Panc1 (cell line): ENCODE measurements at regions not wholly inside any gene's neighbourhood (a gene's known extent, or its start where the extent isn't known, plus 50 kb on each side); places are given as distances from the start of the nearest gene placed in this dataset.

Experiments
- ATAC-seq: fragments of 200-7000 bp; cut with Tn5 transposase; 2 replicates; pipeline ENCODE4 v1.9.1; 2020; ENCODE audit warnings: mild to moderate bottlenecking, moderate library complexity
- BruUV-seq: library from RNA; stranded (reverse); fragments of 400-500 nt; replicated peaks from 2 replicates; lab custom pipeline; 2021; lab: Mats Ljungman, UMichigan
- CTCF ChIA-PET: fragments of 300-600 bp; sonication (Branson Sonifier 250); formaldehyde crosslinking; loops from one replicate; lab custom pipeline; 2022; ENCODE audit warnings: antibody characterized with exemption; lab: Charles Lee
- POLR2A ChIA-PET: fragments of 300-600 bp; sonication (Branson Sonifier 250); formaldehyde crosslinking; loops from one replicate; lab custom pipeline; 2022; ENCODE audit warnings: antibody characterized with exemption; lab: Charles Lee
- DNase-seq: peaks from one replicate; pipeline ENCODE4 v3.0.0-alpha.2; 2010; ENCODE audit warnings: low read depth, low spot score
- H3K27ac ChIP-seq: 2 replicates; pipeline ENCODE4 v1.5.1; 2011; ENCODE audit warnings: mild to moderate bottlenecking, low read length, inconsistent platforms
- H3K27me3 ChIP-seq: fragments of 200-500 bp; sonication (Bioruptor generic); 2 replicates; pipeline ENCODE4 v1.6.0; 2014; ENCODE audit warnings: low read length, inconsistent platforms; ENCODE audit not compliant: control insufficient read depth, insufficient read depth
- H3K36me3 ChIP-seq: fragments of 200-500 bp; sonication (Bioruptor generic); 2 replicates; pipeline ENCODE4 v1.5.1; 2014; ENCODE audit warnings: inconsistent platforms, mild to moderate bottlenecking, low read length, moderate library complexity; ENCODE audit not compliant: control insufficient read depth, insufficient read depth
- H3K4me1 ChIP-seq: 2 replicates; pipeline ENCODE4 v1.5.1; 2011; ENCODE audit warnings: inconsistent platforms, mild to moderate bottlenecking, low read length, moderate library complexity; ENCODE audit not compliant: control insufficient read depth, insufficient read depth
- H3K4me3 ChIP-seq, 2 experiments: 2 replicates each; pipeline ENCODE4 v1.5.1; 2011 to 2012; ENCODE audit warnings: low read depth in 2 of 2, low read length in 2 of 2, mild to moderate bottlenecking in 2 of 2, inconsistent platforms in 1 of 2, moderate library complexity in 1 of 2
- H3K9me3 ChIP-seq: fragments of 200-500 bp; sonication (Bioruptor generic); 2 replicates; pipeline ENCODE4 v1.5.1; 2014; ENCODE audit warnings: low read depth, mild to moderate bottlenecking, inconsistent platforms, low read length, moderate library complexity; ENCODE audit not compliant: control insufficient read depth, insufficient read depth
- POLR2AphosphoS5 ChIP-seq: IDR thresholded peaks from 2 replicates; pipeline ENCODE4 v1.6.1; 2012; ENCODE audit warnings: mild to moderate bottlenecking, low read depth, low read length, moderate library complexity
- SIN3A ChIP-seq: IDR thresholded peaks from 2 replicates; pipeline ENCODE4 v1.6.1; 2012; ENCODE audit warnings: low read depth, mild to moderate bottlenecking, low read length, moderate library complexity, borderline replicate concordance; ENCODE audit not compliant: insufficient read depth
- TCF7L2 ChIP-seq: IDR thresholded peaks from 2 replicates; pipeline ENCODE4 v1.6.1; 2011; ENCODE audit warnings: mild to moderate bottlenecking, low read depth, low read length, inconsistent platforms
- in situ Hi-C: cut with HindIII; loops from 2 replicates; pipeline ENCODE4 v1.10.0; 2016; ENCODE audit warnings: low sequenced_read_pairs, low pct_unique_long_range_greater_than_20kb
- intact Hi-C: fragments of 100-400 bp; cut with micrococcal nuclease; formaldehyde crosslinking; loops from one replicate; pipeline ENCODE4 v1.10.0; 2022; ENCODE audit not compliant: unreplicated experiment
- TF ChIP-seq, protein P1 (sequence below), 2 experiments: IDR thresholded peaks; 2 replicates each; pipeline ENCODE4 v1.6.1; 2011 to 2012; ENCODE audit warnings: low read depth in 2 of 2, control low read depth in 1 of 2, low read length in 1 of 2, mild to moderate bottlenecking in 1 of 2, moderate library complexity in 1 of 2; ENCODE audit not compliant: insufficient read depth in 1 of 2

DNA sequence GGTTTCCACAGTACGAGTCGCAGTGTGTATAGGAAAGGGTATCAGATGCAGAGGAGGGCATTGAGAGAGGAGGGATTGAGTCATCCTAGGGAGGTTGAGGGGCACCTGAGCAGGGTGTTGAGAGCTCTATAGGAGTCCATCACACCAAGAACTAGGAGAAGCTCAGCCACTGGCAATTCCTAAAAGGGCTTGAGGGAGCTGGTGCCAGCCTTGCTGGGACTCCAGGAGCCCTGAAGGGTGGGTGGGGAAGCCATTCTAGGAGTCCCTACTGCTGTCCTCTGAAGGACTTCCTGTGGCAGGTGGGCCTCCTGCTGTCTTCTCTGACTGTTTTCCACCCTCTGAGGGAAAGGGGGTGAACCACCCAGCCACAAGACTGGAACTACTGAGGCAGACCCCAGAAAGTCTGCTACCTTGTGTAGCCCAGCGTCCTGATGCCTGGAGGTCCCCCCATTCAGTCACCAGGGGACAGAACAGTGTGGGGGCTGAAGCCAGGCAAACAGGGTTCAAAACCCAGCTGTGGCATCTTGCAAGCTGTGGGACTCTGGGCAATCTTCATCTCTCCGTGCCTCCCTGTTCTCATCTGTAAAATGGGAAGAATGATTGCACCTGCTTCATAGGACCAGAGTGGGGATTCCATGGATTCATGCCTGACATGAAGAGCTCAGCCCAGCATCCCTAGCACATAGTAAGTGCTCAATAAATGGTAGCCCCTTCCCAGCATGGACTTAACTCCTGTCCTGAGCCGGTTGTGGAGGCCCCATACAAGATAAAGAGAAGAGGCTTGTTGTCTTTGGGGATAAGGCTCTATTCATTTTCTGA lies 149.5 kb downstream of the C9orf50 start (continued):
- TF ChIP-seq, protein P1, sequence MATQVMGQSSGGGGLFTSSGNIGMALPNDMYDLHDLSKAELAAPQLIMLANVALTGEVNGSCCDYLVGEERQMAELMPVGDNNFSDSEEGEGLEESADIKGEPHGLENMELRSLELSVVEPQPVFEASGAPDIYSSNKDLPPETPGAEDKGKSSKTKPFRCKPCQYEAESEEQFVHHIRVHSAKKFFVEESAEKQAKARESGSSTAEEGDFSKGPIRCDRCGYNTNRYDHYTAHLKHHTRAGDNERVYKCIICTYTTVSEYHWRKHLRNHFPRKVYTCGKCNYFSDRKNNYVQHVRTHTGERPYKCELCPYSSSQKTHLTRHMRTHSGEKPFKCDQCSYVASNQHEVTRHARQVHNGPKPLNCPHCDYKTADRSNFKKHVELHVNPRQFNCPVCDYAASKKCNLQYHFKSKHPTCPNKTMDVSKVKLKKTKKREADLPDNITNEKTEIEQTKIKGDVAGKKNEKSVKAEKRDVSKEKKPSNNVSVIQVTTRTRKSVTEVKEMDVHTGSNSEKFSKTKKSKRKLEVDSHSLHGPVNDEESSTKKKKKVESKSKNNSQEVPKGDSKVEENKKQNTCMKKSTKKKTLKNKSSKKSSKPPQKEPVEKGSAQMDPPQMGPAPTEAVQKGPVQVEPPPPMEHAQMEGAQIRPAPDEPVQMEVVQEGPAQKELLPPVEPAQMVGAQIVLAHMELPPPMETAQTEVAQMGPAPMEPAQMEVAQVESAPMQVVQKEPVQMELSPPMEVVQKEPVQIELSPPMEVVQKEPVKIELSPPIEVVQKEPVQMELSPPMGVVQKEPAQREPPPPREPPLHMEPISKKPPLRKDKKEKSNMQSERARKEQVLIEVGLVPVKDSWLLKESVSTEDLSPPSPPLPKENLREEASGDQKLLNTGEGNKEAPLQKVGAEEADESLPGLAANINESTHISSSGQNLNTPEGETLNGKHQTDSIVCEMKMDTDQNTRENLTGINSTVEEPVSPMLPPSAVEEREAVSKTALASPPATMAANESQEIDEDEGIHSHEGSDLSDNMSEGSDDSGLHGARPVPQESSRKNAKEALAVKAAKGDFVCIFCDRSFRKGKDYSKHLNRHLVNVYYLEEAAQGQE (IDR thresholded peaks at IDR 0.05; ENCODE audit: insufficient read depth in 1 of 2, low read depth in 2 of 2, low read length in 1 of 2), result no peak

DNA sequence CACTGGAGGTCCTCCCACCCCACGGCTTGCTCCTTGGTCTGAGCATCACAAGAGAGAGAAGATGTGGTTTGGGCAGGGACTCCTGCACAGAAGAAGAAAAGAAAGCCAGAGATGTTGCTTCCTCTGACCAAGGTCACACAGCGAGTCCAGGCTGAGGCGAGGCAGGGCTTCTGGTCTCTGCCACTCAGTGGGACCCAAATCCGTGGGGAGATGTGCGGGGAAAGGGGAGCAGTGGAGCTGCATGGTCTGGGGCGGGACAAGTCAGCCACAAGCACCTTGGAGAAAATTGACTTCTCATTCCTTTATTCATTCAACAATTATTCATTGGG lies 150.9 kb downstream of the C9orf50 start:
- TF ChIP-seq SIN3A, result no peak
- TF ChIP-seq, protein P1 (IDR thresholded peaks at IDR 0.05; ENCODE audit: insufficient read depth in 1 of 2, low read depth in 2 of 2, low read length in 1 of 2), result no peak
- no peak for TF ChIP-seq TCF7L2
- no peak for TF ChIP-seq POLR2AphosphoS5
- Histone ChIP-seq H3K4me3 (no peak overlapping the region), H3K27ac (peak overlapping the region; percentile 63; the same call in 1 of the 2 replicates), H3K9me3 (no peaks in the 10 kb centered on the region), H3K27me3 (no peaks in the 10 kb centered on the region), H3K36me3 (no peaks in the 10 kb centered on the region), H3K4me1 (peaks cover 56% of the 10 kb centered on the region)
- ATAC-seq (no peak), DNase-seq (no peak)
- in situ Hi-C loops, result no loop called here
- no TSS peak for BruUV-seq
- intact Hi-C loops, result no loop called here
- ChIA-PET CTCF (no interaction called here), POLR2A (no interaction called here)

DNA sequence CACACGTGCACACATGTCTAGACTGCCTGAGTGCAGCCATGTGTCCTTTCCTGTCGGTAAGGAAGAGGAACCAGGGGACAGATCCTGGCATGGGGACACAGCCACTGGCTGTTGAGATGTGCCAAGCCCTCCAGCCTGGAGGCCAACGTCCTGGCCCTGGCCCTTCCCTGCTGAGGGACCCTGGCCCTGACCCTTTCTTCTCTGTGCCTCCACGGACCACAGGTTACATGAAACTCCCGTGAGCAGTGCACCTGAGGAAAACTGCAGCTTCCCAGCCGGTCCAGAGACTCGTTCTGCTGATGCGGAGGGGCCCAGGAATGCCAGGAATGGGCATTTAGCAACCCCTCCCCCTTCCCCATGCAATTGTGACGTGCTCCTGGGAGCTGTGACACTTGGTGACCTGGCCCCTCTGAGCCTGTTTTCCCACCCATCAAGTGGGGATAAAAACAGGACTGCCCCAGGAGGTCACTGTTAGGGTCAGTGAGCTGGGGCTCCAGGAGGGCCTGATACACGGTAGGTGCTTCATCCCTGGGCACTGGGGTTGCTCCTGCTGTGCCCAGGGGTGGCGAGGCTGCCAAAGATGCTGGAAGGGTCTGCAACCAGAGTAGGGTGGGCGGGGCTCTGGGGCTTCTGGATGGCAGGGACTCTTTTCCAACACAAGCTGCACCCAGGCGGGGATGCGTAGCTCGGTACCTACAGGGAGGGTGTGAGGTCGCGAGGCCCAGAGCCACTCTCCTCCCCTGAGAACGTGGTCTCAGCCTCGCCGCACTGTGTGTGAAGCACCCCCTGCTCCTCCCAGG lies 151.5 kb downstream of the C9orf50 start:
- POLR2A ChIA-PET, result no interaction called here
- no peak for DNase-seq
- no TSS peak for BruUV-seq

More for the DNA sequence above, 151.5 kb downstream of the C9orf50 start:
- TF ChIP-seq POLR2AphosphoS5 (no peak), TCF7L2 (no peak)
- TF ChIP-seq, protein P1 (IDR thresholded peaks at IDR 0.05; ENCODE audit: insufficient read depth in 1 of 2, low read depth in 2 of 2, low read length in 1 of 2), result no peak
- CTCF ChIA-PET, result interaction anchor here (0.6 kb wide), 1 partner anchor 98 kb away, joined by 7 read pairs; no protein-coding TSS in a partner anchor
- no peak for ATAC-seq
- intact Hi-C loops (no loop called here), in situ Hi-C loops (no loop called here)
- Histone ChIP-seq H3K27ac (peak overlapping the region; percentile 63), H3K4me3 (no peak overlapping the region), H3K9me3 (no peaks in the 10 kb centered on the region), H3K4me1 (peaks cover 60% of the 10 kb centered on the region), H3K27me3 (no peaks in the 10 kb centered on the region), H3K36me3 (no peaks in the 10 kb centered on the region)
